ENCODE measurements at regions not wholly inside any gene's neighbourhood (a gene's known extent, or its start where the extent isn't known, plus 50 kb on each side); places are given as distances from the start of the nearest gene placed in this dataset.

GRCh38 chr17:63193827-63194226 is 227.8 kb downstream of the TANC2 start:
- Histone ChIP-seq H3K9me2 (replicated peaks; ENCODE audit: low read depth, low read length) (no peaks in the 10 kb centered on the region), H3K27me3 (ENCODE audit: insufficient read depth, low read length, poor library complexity, severe bottlenecking) (no peaks in the 10 kb centered on the region), H3K79me2 (ENCODE audit: insufficient read depth, low read length) (no peaks in the 10 kb centered on the region), H3K4me3 (ENCODE audit: low read length, poor library complexity, severe bottlenecking) (no peak overlapping the region), H3F3A (ENCODE audit: low read depth) (no peaks in the 10 kb centered on the region), H3K9ac (ENCODE audit: low read depth, low read length, poor library complexity, severe bottlenecking) (no peak overlapping the region), H2AFZ (ENCODE audit: low read length) (no peak overlapping the region), H4K20me1 (ENCODE audit: insufficient read depth, low read length, poor library complexity, severe bottlenecking) (no peaks in the 10 kb centered on the region), H3K4me2 (ENCODE audit: low read depth, low read length, poor library complexity, severe bottlenecking) (no peak overlapping the region), H3K36me3 (ENCODE audit: insufficient read depth, low read length) (no peaks in the 10 kb centered on the region; the same call in 1 of the 2 replicates), H3K4me1 (ENCODE audit: insufficient read depth, low read length, poor library complexity, severe bottlenecking) (no peaks in the 10 kb centered on the region), H3K9me3 (ENCODE audit: insufficient read depth, low read depth, low read length) (no peaks in the 10 kb centered on the region)
- no peak for TF ChIP-seq EZH2phosphoT487 (IDR thresholded peaks at IDR 0.05; ENCODE audit: borderline replicate concordance)
- TF ChIP-seq, protein P1, sequence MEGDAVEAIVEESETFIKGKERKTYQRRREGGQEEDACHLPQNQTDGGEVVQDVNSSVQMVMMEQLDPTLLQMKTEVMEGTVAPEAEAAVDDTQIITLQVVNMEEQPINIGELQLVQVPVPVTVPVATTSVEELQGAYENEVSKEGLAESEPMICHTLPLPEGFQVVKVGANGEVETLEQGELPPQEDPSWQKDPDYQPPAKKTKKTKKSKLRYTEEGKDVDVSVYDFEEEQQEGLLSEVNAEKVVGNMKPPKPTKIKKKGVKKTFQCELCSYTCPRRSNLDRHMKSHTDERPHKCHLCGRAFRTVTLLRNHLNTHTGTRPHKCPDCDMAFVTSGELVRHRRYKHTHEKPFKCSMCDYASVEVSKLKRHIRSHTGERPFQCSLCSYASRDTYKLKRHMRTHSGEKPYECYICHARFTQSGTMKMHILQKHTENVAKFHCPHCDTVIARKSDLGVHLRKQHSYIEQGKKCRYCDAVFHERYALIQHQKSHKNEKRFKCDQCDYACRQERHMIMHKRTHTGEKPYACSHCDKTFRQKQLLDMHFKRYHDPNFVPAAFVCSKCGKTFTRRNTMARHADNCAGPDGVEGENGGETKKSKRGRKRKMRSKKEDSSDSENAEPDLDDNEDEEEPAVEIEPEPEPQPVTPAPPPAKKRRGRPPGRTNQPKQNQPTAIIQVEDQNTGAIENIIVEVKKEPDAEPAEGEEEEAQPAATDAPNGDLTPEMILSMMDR (conservative IDR thresholded peaks at IDR 0.05; ENCODE audit: low read length), result no peak

DNA sequence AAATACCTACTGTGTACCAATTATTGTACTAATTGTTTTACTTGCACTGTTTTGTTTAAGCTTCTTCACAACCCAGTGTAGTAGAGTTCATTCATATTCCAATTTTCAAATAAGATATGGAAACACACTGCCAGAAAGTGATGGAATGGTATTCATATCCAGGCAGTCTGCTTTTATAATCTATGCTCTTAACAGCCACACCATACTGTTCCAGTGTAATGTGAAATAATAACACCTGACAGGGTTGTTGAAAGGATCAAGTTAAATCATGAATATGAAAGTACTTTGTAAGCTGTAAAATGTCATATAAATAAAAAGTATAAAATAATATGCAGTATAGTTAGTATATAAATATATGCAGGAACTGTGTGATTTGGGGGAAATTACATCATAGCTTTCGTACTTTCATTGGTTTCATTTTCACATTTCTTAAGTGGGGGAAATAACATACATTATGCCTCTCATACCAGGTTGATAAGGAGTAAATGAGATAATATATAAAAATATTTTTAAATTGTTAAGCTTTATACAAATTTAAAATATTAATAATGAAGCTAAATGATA is 230.8 kb downstream of the TANC2 start:
- no peak for TF ChIP-seq EZH2phosphoT487 (IDR thresholded peaks at IDR 0.05; ENCODE audit: borderline replicate concordance)
- TF ChIP-seq, protein P1 (conservative IDR thresholded peaks at IDR 0.05; ENCODE audit: low read length), result no peak
- Histone ChIP-seq H3K4me2 (ENCODE audit: low read depth, low read length, poor library complexity, severe bottlenecking) (no peak overlapping the region), H3K36me3 (ENCODE audit: insufficient read depth, low read length) (no peaks in the 10 kb centered on the region; the same call in 1 of the 2 replicates), H3K4me1 (ENCODE audit: insufficient read depth, low read length, poor library complexity, severe bottlenecking) (no peaks in the 10 kb centered on the region), H3K4me3 (ENCODE audit: low read length, poor library complexity, severe bottlenecking) (no peak overlapping the region), H3K9me2 (replicated peaks; ENCODE audit: low read depth, low read length) (no peaks in the 10 kb centered on the region), H3K79me2 (ENCODE audit: insufficient read depth, low read length) (no peaks in the 10 kb centered on the region), H3K9ac (ENCODE audit: low read depth, low read length, poor library complexity, severe bottlenecking) (no peak overlapping the region), H3F3A (ENCODE audit: low read depth) (no peaks in the 10 kb centered on the region), H4K20me1 (ENCODE audit: insufficient read depth, low read length, poor library complexity, severe bottlenecking) (no peaks in the 10 kb centered on the region), H3K27me3 (ENCODE audit: insufficient read depth, low read length, poor library complexity, severe bottlenecking) (no peaks in the 10 kb centered on the region), H3K9me3 (ENCODE audit: insufficient read depth, low read depth, low read length) (no peaks in the 10 kb centered on the region), H2AFZ (ENCODE audit: low read length) (no peak overlapping the region)

- 0 out of 2 replicates have a peak, but pooled peaks cover 3% of the 10 kb centered on the region for H3K36me3 ChIP-seq (ENCODE audit: insufficient read depth, low read length)
- no peaks in the 10 kb centered on the region for H3F3A ChIP-seq (ENCODE audit: low read depth)
- H3K4me1 ChIP-seq (ENCODE audit: insufficient read depth, low read length, poor library complexity, severe bottlenecking), result no peaks in the 10 kb centered on the region
- no peaks in the 10 kb centered on the region for H4K20me1 ChIP-seq (ENCODE audit: insufficient read depth, low read length, poor library complexity, severe bottlenecking)
- no peaks in the 10 kb centered on the region for H3K27me3 ChIP-seq (ENCODE audit: insufficient read depth, low read length, poor library complexity, severe bottlenecking)
- no peak overlapping the region for H3K9ac ChIP-seq (ENCODE audit: low read depth, low read length, poor library complexity, severe bottlenecking)
- H3K4me2 ChIP-seq (ENCODE audit: low read depth, low read length, poor library complexity, severe bottlenecking), result no peak overlapping the region
- H3K79me2 ChIP-seq (ENCODE audit: insufficient read depth, low read length), result no peaks in the 10 kb centered on the region
- no peaks in the 10 kb centered on the region for H3K9me2 ChIP-seq (replicated peaks; ENCODE audit: low read depth, low read length)
- H2AFZ ChIP-seq (ENCODE audit: low read length), result no peak overlapping the region
- H3K9me3 ChIP-seq (ENCODE audit: insufficient read depth, low read depth, low read length), result peaks cover 12% of the 10 kb centered on the region
- H3K4me3 ChIP-seq (ENCODE audit: low read length, poor library complexity, severe bottlenecking), result no peak overlapping the region
- TF ChIP-seq, protein P1 (conservative IDR thresholded peaks at IDR 0.05; ENCODE audit: low read length), result no peak
- no peak for TF ChIP-seq EZH2phosphoT487 (IDR thresholded peaks at IDR 0.05; ENCODE audit: borderline replicate concordance)
These were observed 237.6 kb downstream of the TANC2 start for GRCh38 chr17:63203652-63204051.
